ENCODE measurements at regions not wholly inside any gene's neighbourhood (a gene's known extent, or its start where the extent isn't known, plus 50 kb on each side); places are given as distances from the start of the nearest gene placed in this dataset.

GRCh38 chr9:17963498-17963897 is 384.6 kb downstream of the SH3GL2 start:
- H3K27ac ChIP-seq = no peak overlapping the region
- no peaks in the 10 kb centered on the region for H3K4me1 ChIP-seq (ENCODE audit: low read depth, poor library complexity, severe bottlenecking)
- no peak overlapping the region for H2AFZ ChIP-seq (ENCODE audit: low read depth)
- no peaks in the 10 kb centered on the region for H3K79me2 ChIP-seq (ENCODE audit: insufficient read depth, low read depth)
- H3K4me3 ChIP-seq (IDR thresholded peaks at IDR 0.05; ENCODE audit: insufficient read depth, low read depth, low read length) = no peak overlapping the region
- no peak overlapping the region for H3K4me2 ChIP-seq
- H3K9ac ChIP-seq = no peak overlapping the region
- no peaks in the 10 kb centered on the region for H4K20me1 ChIP-seq (ENCODE audit: insufficient read depth)
- H3K27me3 ChIP-seq (ENCODE audit: insufficient read depth, low read depth) = no peaks in the 10 kb centered on the region
- TF ChIP-seq, protein P1, sequence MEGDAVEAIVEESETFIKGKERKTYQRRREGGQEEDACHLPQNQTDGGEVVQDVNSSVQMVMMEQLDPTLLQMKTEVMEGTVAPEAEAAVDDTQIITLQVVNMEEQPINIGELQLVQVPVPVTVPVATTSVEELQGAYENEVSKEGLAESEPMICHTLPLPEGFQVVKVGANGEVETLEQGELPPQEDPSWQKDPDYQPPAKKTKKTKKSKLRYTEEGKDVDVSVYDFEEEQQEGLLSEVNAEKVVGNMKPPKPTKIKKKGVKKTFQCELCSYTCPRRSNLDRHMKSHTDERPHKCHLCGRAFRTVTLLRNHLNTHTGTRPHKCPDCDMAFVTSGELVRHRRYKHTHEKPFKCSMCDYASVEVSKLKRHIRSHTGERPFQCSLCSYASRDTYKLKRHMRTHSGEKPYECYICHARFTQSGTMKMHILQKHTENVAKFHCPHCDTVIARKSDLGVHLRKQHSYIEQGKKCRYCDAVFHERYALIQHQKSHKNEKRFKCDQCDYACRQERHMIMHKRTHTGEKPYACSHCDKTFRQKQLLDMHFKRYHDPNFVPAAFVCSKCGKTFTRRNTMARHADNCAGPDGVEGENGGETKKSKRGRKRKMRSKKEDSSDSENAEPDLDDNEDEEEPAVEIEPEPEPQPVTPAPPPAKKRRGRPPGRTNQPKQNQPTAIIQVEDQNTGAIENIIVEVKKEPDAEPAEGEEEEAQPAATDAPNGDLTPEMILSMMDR (conservative IDR thresholded peaks at IDR 0.05; ENCODE audit: low read depth, low read length) = no peak
- no peaks in the 10 kb centered on the region for H3K36me3 ChIP-seq (ENCODE audit: insufficient read depth)

- Histone ChIP-seq H3K4me1 (ENCODE audit: low read depth, poor library complexity, severe bottlenecking) (no peaks in the 10 kb centered on the region), H3K4me3 (IDR thresholded peaks at IDR 0.05; ENCODE audit: insufficient read depth, low read depth, low read length) (no peak overlapping the region), H3K27me3 (ENCODE audit: insufficient read depth, low read depth) (no peaks in the 10 kb centered on the region), H3K9ac (no peak overlapping the region), H3K79me2 (ENCODE audit: insufficient read depth, low read depth) (no peaks in the 10 kb centered on the region), H4K20me1 (ENCODE audit: insufficient read depth) (no peaks in the 10 kb centered on the region), H3K27ac (no peak overlapping the region), H3K4me2 (no peak overlapping the region), H3K36me3 (ENCODE audit: insufficient read depth) (no peaks in the 10 kb centered on the region), H2AFZ (ENCODE audit: low read depth) (no peak overlapping the region)
- TF ChIP-seq, protein P1 (conservative IDR thresholded peaks at IDR 0.05; ENCODE audit: low read depth, low read length) = no peak
Observed at GRCh38 chr9:17967731-17968130, 388.9 kb downstream of the SH3GL2 start.

DNA sequence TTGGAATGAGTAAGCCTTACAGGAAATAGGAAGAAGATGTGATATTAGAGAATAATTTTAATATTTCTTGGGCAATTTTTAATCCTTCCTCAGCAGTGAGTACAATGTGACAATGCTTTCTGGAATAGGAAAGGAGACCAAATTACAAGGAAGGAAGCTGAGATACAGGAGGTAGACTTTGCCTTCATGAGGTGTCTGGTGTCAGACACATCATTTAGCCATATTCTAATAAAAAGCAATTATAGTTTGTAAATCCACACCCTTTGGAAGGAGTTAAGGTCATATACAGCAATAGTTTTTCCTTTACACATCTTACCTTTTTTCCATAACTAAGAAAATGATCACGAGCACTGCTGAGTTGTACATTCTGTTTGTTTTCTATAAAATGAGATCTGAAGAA is 390.4 kb downstream of the SH3GL2 start:
- Histone ChIP-seq H3K4me1 (ENCODE audit: low read depth, poor library complexity, severe bottlenecking) (no peaks in the 10 kb centered on the region), H3K36me3 (ENCODE audit: insufficient read depth) (no peaks in the 10 kb centered on the region), H3K27ac (no peak overlapping the region), H3K9ac (no peak overlapping the region), H4K20me1 (ENCODE audit: insufficient read depth) (no peaks in the 10 kb centered on the region), H3K27me3 (ENCODE audit: insufficient read depth, low read depth) (no peaks in the 10 kb centered on the region), H3K79me2 (ENCODE audit: insufficient read depth, low read depth) (no peaks in the 10 kb centered on the region), H2AFZ (ENCODE audit: low read depth) (no peak overlapping the region), H3K4me2 (no peak overlapping the region), H3K4me3 (IDR thresholded peaks at IDR 0.05; ENCODE audit: insufficient read depth, low read depth, low read length) (no peak overlapping the region)
- TF ChIP-seq, protein P1 (conservative IDR thresholded peaks at IDR 0.05; ENCODE audit: low read depth, low read length) = no peak

GRCh38 chr9:17970277-17970676 is 391.4 kb downstream of the SH3GL2 start:
- H3K4me2 ChIP-seq = no peak overlapping the region
- H3K79me2 ChIP-seq (ENCODE audit: insufficient read depth, low read depth) = no peaks in the 10 kb centered on the region
- no peak overlapping the region for H3K27ac ChIP-seq
- H3K4me3 ChIP-seq (IDR thresholded peaks at IDR 0.05; ENCODE audit: insufficient read depth, low read depth, low read length) = no peak overlapping the region
- TF ChIP-seq, protein P1 (conservative IDR thresholded peaks at IDR 0.05; ENCODE audit: low read depth, low read length) = no peak
- H3K27me3 ChIP-seq (ENCODE audit: insufficient read depth, low read depth) = no peaks in the 10 kb centered on the region
- H3K9ac ChIP-seq = no peak overlapping the region
- H3K36me3 ChIP-seq (ENCODE audit: insufficient read depth) = no peaks in the 10 kb centered on the region
- H4K20me1 ChIP-seq (ENCODE audit: insufficient read depth) = no peaks in the 10 kb centered on the region
- no peak overlapping the region for H2AFZ ChIP-seq (ENCODE audit: low read depth)
- no peaks in the 10 kb centered on the region for H3K4me1 ChIP-seq (ENCODE audit: low read depth, poor library complexity, severe bottlenecking)
